Eye (tissue), 1 donor: ENCODE measurements at regions not wholly inside any gene's neighbourhood (a gene's known extent, or its start where the extent isn't known, plus 50 kb on each side); places are given as distances from the start of the nearest gene placed in this dataset.
"Not testable (repeated sequence)": the region's sequence is repeated elsewhere in the genome, so short reads cannot be mapped to it uniquely, and the experiment has no call there.

ENCODE experiments used
- DNase-seq: peaks from one replicate; pipeline ENCODE4 v3.0.0-alpha.2; 2015

DNA sequence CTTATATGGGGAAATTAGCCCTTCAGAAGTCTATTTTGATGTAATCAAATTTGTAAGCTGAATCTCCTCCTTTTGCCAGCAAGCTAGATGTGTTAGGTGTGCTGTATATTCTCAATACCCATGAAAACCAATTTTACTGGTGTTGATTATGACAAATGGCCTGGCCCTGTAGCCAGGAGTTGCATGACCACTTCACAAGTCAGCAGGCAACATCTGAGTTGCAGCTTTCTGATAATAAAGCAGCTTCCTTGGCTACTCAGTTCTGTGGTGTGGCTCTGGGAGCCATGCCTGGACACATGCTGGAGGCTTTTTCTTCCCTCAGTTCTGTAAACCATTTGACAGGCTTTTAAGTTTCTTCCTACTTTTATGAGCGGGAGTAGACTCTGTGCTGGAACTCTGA lies 154.1 kb upstream of the CXCL13 start:
- no peak for DNase-seq

DNA sequence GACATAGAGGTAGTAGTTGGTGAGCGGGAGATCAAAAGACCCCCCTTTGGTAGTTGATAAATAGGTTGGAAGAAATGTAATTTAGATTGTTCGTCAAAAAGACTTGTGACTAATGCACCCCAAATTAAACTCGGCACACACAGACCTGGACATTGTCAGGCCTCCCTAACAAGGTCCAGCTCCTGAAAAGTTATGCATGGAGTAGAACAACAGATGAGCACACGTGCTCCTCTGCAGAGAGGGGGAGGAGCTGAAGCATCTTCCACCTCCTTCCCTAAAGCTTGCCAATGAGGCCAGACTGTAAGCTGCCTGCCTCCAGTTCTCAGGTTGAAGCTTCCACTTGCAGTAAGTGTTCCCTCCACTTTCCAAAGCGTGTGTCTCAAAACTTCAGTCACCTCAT lies 153.5 kb upstream of the CXCL13 start:
- not testable (repeated sequence) for DNase-seq

- no peak for DNase-seq
Observed at GRCh38 chr4:77453911-77454310, 151.7 kb upstream of the CXCL13 start.

- DNase-seq = peak; percentile 20
Observed at GRCh38 chr4:77454858-77455257, 150.8 kb upstream of the CXCL13 start.

DNA sequence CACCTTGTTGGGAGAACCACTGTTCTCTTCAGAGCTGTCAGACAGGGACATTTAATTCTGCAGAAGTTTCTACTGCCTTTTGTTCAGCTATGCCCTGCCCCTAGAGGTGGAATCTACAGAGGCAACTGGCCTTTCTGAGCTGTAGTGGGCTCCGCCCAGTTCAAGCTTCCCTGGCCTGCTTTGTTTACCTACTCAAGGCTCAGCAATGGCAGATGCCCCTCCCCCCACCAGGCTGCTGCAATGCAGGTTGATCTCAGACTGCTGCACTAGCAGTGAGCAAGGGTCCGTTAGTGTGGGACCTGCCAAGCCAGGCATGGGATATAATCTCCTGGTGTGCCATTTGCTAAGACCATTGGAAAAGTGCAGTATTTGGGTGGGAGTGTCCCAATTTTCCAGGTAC lies 141.5 kb upstream of the CXCL13 start:
- not testable (repeated sequence) for DNase-seq

- no peak for DNase-seq
Observed at GRCh38 chr4:77465271-77465670, 140.3 kb upstream of the CXCL13 start.

- DNase-seq = no peak
Observed at GRCh38 chr4:77466430-77466829, 139.2 kb upstream of the CXCL13 start.

- DNase-seq = no peak
Observed at GRCh38 chr4:77471821-77472495, 133.7 kb upstream of the CXCL13 start.

GRCh38 chr4:77473509-77473908 lies 132.1 kb upstream of the CXCL13 start:
- no peak for DNase-seq

DNA sequence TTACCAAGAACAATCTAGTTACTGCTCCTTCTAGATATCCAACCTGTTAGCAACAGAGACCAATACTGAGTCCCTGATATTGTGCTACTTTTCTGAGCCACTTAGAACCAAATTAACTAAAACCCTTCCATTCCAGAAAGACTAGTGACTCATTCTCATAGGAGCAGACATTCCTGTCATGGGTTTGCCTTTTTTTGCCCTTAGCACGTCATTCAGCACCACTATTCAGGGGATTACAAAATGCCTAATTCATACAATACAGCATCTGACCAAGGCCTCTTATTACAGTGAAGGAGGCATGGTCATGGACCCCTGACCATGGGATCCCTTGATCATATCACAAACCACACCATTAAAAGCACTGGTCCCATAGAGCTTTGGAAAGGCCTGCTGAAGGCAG lies 123.8 kb upstream of the CXCL13 start:
- no peak for DNase-seq

DNA sequence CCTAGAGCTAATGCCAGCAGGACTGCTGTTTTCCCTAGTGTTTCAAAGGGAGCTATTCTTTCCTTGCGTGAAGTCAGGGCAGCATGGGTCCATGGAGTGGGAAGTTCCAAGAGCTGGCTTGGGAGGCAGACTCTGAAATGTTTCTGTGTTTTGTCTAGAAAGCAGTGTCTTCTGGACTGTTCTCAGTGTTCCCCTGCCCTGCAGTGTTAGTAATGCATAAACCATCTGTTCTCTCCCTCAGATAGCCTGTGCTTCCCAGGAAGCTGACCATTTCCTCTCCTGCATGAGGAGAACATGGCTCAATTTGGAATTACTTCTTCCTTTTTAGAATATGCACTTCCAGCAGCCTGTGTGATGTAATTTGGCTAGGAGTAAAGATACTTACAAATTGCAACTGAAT lies 116.7 kb upstream of the CXCL13 start:
- DNase-seq = no peak

- DNase-seq = no peak
Observed at GRCh38 chr4:77493120-77493752, 112.4 kb upstream of the CXCL13 start.

GRCh38 chr4:77493829-77494551 lies 111.6 kb upstream of the CXCL13 start:
- DNase-seq = no peak

DNA sequence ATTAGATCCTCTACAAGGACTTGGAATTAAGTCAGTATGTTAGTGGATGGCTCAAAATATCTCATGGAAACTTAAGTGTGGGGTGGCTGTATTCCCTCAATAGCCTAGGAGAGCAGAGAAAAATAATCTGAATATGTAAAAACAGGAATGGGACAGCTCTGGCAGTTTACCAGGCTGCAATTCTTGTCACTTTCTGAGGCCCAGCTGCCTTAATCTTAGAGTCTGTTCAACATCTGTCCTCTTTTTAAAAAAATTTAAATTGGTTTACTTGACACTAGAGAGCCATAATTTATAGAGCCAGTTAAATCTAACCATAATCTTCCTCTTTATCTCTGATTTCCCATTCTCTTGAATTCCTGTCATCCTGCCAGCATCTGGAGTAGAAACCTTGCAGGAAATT lies 109.2 kb upstream of the CXCL13 start:
- DNase-seq = no peak

- no peak for DNase-seq
Observed at GRCh38 chr4:77500801-77501200, 104.8 kb upstream of the CXCL13 start.

- DNase-seq = no peak
Observed at GRCh38 chr4:77501240-77501639, 104.4 kb upstream of the CXCL13 start.

DNA sequence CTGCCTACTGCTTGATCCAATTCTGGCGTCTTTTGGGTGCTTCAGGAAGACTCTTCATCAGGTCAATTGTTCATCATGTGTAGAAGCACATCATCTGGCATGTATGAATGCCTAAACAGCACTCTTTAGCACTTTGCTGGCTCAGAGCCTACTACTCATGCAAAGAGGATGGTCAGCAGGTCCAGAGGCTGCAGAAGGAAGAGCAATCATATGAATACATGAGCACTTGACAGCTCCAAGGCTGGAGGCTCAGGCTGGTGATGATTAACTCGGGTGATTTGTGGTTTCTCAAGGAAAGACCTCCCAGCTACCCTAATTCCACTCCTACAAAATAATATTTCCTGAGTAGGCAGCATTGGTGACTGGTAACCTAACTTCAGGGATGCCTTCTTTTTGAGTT lies 103.8 kb upstream of the CXCL13 start:
- DNase-seq = no peak

DNA sequence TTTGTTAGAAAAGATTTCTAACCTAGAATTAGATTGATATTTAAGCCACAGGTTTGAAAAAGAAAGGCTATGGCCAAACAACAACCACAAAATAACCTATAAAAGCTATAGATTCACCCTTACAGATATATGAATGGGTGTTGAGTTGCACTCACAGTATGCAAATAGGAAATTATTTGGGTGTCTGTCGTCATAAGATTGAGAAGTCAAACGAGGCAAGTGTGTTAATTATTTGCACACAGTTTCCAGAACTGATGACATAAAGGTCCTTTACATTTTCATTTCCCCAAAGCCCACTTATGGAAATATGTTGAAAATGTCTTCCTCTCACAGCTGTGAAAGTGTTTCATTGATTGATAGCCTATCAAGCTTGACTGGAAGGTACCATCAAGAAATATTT lies 101.2 kb upstream of the CXCL13 start:
- DNase-seq = no peak

DNA sequence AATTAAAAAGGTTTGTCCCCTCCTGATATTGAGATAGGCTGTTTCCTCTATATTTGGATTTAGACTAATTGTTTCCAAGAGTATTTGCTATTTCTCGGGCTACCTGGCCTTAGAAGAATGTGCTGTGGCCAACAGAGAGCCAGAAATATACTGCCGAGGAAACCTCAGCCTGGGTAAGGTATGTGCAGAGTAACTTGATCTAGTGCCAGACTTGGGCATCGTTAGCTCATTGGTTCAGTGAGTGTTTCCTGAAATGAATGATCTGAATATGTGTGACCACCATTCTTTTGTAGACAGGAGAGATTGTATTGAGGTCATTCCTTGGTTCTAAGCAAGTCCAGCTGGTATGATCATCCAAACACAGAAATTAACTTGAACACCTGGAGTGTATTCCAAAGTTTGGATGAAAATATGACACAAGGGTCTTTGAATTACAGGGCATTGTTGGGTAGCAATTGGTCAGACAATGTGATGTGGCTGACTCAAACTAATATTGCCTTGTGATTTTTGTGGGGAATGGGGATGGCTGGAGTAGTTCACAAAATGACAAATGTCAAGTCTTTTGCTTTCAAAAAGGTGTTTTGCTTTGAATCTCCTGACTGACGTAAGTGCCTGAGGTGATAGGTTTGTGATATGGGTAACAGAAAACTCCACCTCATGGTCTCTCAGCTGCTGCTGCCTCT lies 100.2 kb upstream of the CXCL13 start:
- no peak for DNase-seq

- DNase-seq = no peak
Observed at GRCh38 chr4:77505958-77506319, 99.7 kb upstream of the CXCL13 start.

GRCh38 chr4:77510367-77510766 lies 95.3 kb upstream of the CXCL13 start:
- no peak for DNase-seq

GRCh38 chr4:77525538-77525937 lies 80.1 kb upstream of the CXCL13 start:
- no peak for DNase-seq

DNA sequence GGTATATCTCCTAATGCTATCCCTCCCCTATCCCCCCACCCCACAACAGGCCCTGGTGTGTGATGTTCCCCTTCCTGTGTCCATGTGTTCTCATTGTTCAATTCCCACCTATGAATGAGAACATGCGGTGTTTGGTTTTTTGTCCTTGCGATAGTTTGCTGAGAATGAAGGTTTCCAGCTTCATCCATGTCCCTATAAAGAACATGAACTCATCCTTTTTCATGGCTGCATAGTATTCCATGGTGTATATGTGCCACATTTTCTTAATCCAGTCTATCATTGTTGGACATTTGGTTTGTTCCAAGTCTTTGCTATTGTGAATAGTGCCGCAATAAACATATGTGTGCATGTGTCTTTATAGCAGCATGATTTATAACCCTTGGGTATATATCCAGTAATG lies 77.7 kb upstream of the CXCL13 start:
- not testable (repeated sequence) for DNase-seq

GRCh38 chr4:77538144-77538543 lies 67.5 kb upstream of the CXCL13 start:
- no peak for DNase-seq
